ENCODE measurements at regions not wholly inside any gene's neighbourhood (a gene's known extent, or its start where the extent isn't known, plus 50 kb on each side); places are given as distances from the start of the nearest gene placed in this dataset.

DNA sequence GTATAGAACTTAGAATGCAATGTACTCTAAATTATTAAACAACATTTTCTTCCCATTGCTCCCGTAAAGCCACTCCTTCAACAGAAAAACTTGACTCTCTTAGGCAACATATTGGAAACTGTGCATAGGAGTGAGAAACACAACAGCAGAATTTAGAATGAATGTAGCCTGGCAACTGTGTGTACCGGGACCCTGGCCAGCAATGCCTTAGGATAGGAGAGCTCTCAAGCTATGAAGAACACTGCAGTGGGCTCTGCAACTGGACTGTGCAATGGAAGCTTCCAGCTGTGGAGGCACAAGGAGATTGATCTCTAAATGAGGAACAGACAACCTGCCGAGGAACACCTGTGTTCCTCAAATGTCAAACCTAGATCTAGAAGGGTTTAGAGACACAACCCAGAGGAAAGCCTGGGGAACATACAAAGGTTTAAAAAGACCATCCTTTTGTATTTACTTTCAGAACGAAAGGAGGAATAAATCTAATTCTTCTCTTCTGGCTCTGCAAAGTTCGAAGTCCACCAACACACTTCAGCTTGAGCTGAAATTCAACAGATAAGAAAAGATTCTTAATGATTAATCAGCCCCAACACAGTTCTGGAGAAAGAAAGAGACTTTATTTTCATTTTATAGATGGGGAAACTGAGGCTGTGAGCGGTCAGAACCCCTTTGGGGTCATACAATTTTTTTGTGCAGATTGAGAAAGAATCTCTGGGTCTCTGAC is 51.5 kb upstream of the ARL15 start:
- peaks cover 6% of the 10 kb centered on the region for H3K9me1 ChIP-seq (ENCODE audit: control insufficient read depth, insufficient read depth, low read length)
- H3K4me1 ChIP-seq (replicated peaks in 1 of 2; ENCODE audit: control insufficient read depth in 2 of 2, insufficient read depth in 2 of 2, low read length in 2 of 2) = peaks cover 0 to 15% of the 10 kb centered on the region in 2 experiments; a peak in 3 of 5 replicates
- H3K4me2 ChIP-seq (ENCODE audit: insufficient read depth, low read length) = no peak overlapping the region
- peaks cover 46% of the 10 kb centered on the region for H3K79me2 ChIP-seq (ENCODE audit: control insufficient read depth, insufficient read depth, low read length)
- TF ChIP-seq ETV1 (tag; conservative IDR thresholded peaks at IDR 0.05; ENCODE audit: low read depth) (no peak), SMAD3 (CRISPR knock-in tag; conservative IDR thresholded peaks at IDR 0.05) (no peak), KDM1A (IDR thresholded peaks at IDR 0.05) (no peak), SMAD2 (IDR thresholded peaks at IDR 0.05; ENCODE audit: low read depth, low read length) (no peak), ZNF780A (CRISPR knock-in tag; IDR thresholded peaks at IDR 0.05) (no peak), ZNF184 (CRISPR knock-in tag; IDR thresholded peaks at IDR 0.05) (no peak)
- TF ChIP-seq, protein P1, sequence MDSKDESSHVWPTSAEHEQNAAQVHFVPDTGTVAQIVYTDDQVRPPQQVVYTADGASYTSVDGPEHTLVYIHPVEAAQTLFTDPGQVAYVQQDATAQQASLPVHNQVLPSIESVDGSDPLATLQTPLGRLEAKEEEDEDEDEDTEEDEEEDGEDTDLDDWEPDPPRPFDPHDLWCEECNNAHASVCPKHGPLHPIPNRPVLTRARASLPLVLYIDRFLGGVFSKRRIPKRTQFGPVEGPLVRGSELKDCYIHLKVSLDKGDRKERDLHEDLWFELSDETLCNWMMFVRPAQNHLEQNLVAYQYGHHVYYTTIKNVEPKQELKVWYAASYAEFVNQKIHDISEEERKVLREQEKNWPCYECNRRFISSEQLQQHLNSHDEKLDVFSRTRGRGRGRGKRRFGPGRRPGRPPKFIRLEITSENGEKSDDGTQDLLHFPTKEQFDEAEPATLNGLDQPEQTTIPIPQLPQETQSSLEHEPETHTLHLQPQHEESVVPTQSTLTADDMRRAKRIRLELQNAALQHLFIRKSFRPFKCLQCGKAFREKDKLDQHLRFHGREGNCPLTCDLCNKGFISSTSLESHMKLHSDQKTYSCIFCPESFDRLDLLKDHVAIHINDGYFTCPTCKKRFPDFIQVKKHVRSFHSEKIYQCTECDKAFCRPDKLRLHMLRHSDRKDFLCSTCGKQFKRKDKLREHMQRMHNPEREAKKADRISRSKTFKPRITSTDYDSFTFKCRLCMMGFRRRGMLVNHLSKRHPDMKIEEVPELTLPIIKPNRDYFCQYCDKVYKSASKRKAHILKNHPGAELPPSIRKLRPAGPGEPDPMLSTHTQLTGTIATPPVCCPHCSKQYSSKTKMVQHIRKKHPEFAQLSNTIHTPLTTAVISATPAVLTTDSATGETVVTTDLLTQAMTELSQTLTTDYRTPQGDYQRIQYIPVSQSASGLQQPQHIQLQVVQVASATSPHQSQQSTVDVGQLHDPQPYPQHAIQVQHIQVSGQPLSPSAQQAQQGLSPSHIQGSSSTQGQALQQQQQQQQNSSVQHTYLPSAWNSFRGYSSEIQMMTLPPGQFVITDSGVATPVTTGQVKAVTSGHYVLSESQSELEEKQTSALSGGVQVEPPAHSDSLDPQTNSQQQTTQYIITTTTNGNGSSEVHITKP (IDR thresholded peaks at IDR 0.05; ENCODE audit: partially characterized antibody) = no peak
- ChIA-PET CTCF (ENCODE audit: low intra/inter-chr PET ratio) (no interaction called here), POLR2A (no interaction called here)
- no peaks in the 10 kb centered on the region for H3K9me3 ChIP-seq (replicated peaks; ENCODE audit: control insufficient read depth, insufficient read depth, low read depth, low read length)
- H2AFZ ChIP-seq (ENCODE audit: low read depth, low read length) = no peak overlapping the region
- no peak for DNase-seq (ENCODE audit: extremely low read depth in 1 of 4, low spot score in 3 of 4)
- H3K4me3 ChIP-seq = no peak overlapping the region
- H4K20me1 ChIP-seq (replicated peaks; ENCODE audit: control insufficient read depth, insufficient read depth, low read length) = no peaks in the 10 kb centered on the region
- FAIRE-seq = no peak
- 87% methylated on average over 6 of the region's 6 CpGs for WGBS (ENCODE audit: insufficient coverage, low coverage, missing lambda C conversion rate)
- in situ Hi-C loops (cut with MboI) (no loop called here), intact Hi-C loops (cut with micrococcal nuclease) (no loop called here)
- no TSS peak for BruUV-seq (replicated peaks)
- H3K9ac ChIP-seq (ENCODE audit: insufficient read depth in 1 of 2, low read depth in 2 of 2, low read length in 2 of 2) = no peak overlapping the region
- no peak overlapping the region for H3K27ac ChIP-seq (ENCODE audit: extremely low read depth, low read depth, low read length)
- H3K27me3 ChIP-seq (ENCODE audit: control insufficient read depth in 2 of 2, insufficient read depth in 2 of 2, low read length in 2 of 2) = no peaks in the 10 kb centered on the region
- no peak for ATAC-seq
- peaks cover 34% of the 10 kb centered on the region; the same call in 2 of the 3 replicates for H3K36me3 ChIP-seq (ENCODE audit: control insufficient read depth, insufficient read depth, low read length)
